ENCODE measurements at regions not wholly inside any gene's neighbourhood (a gene's known extent, or its start where the extent isn't known, plus 50 kb on each side); places are given as distances from the start of the nearest gene placed in this dataset.

DNA sequence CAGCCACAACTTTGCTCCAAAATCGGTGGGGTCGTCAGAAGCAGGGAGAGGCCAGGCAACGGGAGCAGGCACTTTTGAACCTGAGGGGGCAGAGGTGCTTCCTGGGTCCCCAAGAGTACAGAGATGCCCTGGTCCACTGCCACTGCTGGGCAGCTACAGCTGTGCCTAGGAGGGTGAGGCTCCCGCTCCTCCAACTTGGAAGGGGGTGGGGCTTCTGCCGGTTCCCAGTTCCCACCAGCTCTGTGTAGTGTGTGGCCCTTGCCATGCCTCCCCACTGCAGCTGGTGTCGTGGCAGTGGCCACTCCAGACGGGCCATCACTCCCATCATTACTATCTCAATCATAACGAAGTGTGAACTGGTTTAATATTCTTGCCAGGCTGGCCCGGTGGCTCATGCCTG is 1496.3 kb downstream of the PCDH7 start:
- TF ChIP-seq, protein P1, sequence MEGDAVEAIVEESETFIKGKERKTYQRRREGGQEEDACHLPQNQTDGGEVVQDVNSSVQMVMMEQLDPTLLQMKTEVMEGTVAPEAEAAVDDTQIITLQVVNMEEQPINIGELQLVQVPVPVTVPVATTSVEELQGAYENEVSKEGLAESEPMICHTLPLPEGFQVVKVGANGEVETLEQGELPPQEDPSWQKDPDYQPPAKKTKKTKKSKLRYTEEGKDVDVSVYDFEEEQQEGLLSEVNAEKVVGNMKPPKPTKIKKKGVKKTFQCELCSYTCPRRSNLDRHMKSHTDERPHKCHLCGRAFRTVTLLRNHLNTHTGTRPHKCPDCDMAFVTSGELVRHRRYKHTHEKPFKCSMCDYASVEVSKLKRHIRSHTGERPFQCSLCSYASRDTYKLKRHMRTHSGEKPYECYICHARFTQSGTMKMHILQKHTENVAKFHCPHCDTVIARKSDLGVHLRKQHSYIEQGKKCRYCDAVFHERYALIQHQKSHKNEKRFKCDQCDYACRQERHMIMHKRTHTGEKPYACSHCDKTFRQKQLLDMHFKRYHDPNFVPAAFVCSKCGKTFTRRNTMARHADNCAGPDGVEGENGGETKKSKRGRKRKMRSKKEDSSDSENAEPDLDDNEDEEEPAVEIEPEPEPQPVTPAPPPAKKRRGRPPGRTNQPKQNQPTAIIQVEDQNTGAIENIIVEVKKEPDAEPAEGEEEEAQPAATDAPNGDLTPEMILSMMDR (conservative IDR thresholded peaks at IDR 0.05; ENCODE audit: low read depth, low read length), result no peak
- TF ChIP-seq EZH2 (IDR thresholded peaks at IDR 0.05; ENCODE audit: low read length, unreplicated experiment), result no peak
- TF ChIP-seq EZH2phosphoT487 (IDR thresholded peaks at IDR 0.05; ENCODE audit: borderline replicate concordance, low read length), result no peak
